Middle frontal gyrus (tissue), 1 donor: ENCODE measurements at regions not wholly inside any gene's neighbourhood (a gene's known extent, or its start where the extent isn't known, plus 50 kb on each side); places are given as distances from the start of the nearest gene placed in this dataset.

Experiments used
- DNase-seq: peaks from one replicate; pipeline ENCODE4 v3.0.0-alpha.2; 2015; ENCODE audit warnings: low spot score; ENCODE audit errors: extremely low spot score

DNA sequence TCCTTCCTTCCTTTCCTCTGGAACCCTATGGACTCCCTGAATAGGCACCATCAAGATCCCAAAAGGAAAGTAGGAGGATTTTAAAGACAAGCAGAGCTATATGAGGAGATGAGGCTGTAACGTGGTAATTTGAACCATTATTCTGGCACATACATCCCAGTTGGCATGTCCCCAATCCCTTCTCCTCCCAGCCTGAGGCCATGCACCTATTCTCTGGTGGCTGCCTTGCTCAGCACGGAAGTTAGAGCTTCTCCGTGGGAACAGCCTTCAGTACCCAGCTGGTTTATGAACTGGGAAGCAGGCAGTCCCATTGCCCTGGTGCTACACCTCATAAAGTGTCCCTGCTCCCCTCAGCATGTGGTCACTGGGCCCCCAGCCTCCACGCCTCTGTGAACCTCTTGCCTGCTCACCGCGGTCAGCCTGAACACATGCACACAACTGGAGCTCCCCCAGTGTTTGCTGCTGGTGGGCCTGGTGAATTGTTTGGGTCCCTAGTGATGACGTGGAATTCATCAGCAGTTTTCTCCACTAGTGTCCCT is 139.9 kb upstream of the PLET1 start:
- DNase-seq, result no peak

DNA sequence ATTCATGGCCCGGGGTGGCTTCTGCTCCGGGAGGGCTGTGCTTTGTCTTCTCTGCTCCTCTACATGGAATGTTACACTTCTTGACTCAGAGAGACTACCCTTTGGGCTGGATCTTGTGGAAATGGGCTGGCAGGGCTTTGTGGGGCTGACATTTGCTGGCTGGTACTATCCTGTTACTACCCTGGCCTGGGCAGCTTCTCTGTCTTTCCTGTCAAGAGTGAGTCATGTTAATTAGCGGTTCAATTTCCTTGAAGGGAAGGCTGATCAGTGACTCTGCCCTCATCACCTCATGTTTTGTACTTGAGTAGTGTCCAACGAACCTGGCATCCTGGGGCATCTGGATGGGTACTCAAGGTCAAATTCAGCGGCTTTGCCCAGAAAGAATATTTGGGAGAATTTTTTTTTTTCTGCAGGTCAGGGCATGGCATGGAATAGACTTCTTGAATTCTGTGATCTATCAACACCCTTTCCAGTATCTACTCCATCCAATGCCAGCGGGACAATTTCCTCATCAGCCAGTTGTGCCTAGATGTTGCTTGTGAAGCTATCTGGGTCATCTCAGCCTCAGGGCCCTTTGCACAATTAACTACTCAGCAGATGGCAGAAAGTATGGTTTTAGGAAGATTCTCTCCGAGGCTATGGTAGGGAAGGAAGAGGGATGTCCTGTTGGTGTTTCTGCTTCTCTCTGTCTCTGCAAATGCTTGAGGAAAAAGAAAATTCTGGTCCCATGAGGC is 140.5 kb upstream of the PLET1 start:
- DNase-seq, result no peak

DNA sequence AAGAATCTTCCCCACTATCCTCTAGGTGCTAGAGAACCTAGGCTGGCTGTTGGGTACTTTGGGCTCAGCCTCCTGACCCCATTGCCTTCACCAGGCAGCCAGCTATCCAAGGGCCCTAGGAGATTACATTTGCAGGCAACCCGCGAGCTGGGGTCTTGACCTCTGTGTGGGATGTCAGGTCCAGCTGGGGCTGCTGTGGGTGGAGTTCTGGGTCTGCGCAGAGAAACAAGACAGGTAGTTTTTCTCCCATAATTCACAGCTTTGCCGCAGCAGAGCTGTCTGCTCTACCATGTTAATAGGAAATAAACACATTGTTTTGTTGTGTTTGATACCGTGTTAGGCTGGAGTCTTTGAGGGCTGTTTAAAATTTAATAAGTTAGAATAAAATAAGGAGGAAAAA is 142.8 kb upstream of the PLET1 start:
- no peak for DNase-seq

DNA sequence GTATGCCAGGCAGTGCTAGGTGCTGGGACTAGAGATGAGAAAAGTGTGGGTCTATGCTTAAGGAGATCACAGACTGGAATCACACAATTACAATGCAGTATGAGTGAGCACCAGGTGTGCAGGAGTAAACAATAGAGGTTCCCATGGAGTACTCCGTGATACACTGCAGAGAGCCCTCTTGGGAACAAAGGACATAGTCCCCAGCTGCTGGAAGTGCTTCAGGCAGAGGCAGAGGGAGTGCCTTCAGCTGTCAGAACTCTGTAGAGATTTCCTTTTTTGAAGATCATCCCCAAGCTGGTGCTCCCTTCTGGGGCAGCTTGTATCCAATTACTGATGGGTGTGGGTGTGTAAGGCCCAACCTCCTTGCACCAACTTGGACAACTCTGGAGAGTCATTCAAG is 143.5 kb upstream of the PLET1 start:
- no peak for DNase-seq

DNA sequence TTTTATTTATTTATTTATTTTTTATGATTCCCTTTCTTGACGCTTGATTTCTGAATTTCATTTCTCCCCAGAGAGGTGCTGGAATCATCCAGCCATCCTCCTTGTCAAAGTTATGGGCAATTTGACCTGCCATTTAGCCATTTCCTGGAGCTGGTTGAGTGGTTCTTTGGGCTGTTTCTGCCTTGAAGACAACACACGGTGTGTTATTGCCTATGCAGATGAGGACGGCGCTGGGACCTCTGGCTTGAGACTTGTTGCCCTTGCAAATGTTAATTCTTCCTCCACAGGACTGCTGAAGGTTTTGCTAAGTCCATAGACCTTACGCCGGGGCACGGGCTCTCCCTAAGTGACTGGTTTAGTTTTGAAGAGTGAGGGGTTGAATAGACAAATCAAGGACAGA is 147.9 kb upstream of the PLET1 start:
- DNase-seq, result no peak

DNA sequence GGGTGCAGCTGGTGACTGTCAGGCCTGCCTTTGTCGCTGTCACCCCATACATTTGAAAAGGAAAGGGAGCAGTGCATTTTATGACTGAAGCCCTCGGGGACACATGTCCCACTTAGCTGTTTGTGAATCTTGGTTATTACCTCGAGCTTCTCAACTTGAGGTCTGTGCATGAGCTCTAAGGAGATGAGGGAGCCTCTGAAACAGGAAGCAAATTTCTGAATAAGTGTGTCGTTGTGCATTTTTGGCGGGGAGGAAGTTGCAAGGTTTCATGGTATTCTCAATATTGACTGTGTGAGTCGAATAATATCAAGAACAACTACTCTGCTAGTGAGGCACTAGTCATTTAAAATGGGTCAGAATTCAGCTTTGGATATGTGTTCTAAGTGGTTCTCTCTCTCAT is 149.7 kb upstream of the PLET1 start:
- no peak for DNase-seq

DNA sequence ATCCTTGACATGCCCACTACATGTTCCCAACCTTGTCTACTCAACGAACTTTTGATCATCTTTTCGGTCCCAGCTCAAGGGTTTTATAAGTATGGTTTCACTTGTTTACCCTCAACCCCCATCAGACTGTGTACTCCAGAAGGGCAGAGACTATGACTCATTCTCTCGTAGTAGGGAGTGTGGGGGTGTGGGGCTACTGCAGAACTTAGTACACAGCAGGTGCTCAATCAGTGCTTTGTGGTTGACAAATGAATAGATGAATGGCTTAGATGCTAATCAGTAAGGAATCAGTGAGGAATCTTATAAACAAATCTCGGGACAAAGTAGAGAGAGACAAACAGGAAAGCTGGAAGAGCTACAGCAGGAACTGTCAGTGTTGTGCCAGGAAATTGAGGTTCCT is 151.7 kb upstream of the PLET1 start:
- DNase-seq, result no peak

DNA sequence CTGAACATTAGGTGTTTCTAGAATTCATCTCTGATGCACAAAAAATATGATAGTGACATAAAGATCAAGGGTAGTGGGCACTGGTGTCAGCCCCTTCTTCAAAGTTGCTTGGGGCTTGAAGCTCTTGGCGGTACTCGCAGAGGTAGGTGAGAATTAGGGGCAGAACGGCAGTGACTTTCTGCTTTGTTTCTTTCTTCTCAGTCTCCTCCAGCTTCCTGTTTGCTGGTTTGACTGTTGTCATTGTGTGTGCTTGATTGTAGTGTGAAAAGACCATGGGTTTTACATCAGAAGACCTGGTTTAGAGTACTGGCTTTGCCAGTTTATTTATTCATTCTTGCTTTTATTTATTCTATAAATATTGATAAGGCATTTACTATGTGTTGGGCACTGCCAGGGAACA is 156.7 kb upstream of the PLET1 start:
- no peak for DNase-seq

DNA sequence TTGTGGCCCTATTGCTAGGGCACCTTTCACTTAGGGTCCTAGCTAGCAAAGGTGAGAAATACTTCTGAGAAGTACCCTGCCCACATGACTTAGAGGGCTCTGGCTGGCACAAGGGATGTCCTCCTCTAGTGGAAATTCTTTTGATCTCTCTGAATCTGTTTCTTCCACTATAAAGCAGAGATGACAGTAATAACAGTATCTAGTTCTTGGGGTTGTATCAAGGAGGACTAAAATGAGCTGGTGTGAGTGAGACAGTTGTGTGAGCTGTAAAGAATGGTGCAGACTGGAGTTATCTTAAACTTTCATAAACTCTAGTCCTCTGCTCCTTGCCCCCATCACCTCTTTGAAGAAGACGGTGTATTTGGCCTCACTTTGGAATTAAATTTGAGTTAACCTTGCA is 157.8 kb upstream of the PLET1 start:
- no peak for DNase-seq

DNA sequence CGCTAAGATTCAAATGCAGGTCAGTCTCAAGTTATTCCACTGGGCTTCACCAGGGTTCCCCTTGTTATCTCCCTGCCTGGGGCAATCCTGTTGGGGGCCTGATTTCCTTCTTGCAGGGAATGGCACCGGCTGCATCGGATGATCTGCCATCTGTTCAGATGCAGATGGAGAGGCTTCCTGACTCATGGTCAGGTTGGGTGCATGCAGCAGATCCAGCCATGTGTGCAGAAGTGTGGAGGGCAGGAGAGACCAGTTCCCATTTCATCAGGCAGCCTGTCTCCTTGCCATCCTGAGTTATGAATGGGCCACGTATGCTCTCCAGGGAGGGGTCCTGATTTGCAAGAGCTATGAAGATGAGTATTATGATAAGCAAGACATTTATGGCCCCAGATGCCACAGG is 161.2 kb upstream of the PLET1 start:
- DNase-seq, result no peak

DNA sequence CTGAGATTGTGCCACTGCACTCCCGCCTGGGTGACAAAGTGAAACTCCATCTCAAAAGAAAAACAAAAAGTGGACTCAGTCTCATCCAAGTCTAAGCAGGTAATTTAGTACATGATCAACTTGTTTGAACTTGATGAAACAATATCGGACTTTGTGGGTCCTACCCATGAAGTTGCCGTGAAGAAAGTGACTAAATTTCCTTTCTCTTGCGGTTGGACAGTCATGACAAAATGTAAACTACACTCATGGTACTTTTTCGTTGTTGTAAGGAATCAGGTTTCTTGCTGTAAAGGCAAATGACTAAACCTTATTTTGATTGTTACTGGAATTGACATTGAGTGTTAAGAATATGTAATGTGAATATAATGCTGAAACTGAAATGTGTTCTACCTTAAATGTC is 164.5 kb upstream of the PLET1 start:
- DNase-seq, result no peak

DNA sequence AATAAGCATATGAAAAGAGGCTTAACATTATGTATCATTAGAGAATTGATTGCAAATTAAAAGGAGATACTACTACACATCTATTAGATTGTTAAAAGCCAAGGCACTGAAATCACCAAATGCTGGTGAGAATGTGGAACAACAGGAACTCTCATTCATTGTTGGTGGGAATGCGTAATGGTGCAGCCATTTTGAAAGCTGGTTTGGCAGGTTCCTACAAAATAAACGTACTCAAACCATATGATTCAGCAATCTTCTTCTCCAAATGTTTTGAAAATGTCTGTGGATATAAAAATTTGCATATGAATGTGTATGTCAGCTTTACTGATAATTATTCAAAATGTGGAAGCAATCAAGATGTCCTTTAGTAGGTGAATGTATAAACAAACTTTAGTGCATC is 176.4 kb upstream of the PLET1 start:
- no peak for DNase-seq

DNA sequence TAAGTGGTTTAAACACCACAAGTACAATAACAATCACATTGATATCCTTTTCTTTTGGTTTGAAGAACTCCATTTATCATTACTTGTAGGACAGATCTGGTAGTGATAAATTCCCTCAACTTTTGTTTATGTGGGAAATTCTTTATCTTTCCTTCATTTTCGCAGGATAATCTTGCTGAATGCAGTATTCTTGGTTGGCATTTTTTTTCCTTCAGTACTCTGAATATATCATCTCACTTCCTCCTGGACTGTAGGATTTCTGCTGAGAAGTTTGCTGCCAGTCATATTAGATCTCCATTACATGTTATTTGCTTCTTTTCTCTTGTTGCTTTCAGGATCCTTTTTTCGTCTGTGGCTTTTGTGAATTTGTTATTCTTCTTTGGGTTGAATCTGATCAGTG is 179.0 kb upstream of the PLET1 start:
- DNase-seq, result no peak

DNA sequence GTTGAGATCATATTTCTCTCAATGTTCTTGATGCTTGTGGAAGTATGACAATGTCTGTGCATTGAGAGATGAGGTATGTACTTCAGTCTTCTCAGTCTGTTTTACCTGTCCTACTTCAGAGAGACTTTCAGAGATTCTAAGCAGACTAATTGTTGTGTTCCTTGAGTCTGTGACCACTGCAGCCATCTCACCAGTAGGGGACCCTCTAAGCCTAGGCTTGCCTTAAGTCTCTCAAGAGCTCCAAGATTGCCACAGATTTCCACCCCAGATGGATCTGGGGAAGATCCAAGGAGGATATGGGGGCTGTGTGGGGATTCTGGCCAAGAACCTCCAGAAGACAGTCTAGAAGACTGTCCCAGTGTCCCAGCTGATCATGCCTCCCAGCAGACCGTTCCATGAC is 179.9 kb upstream of the PLET1 start:
- DNase-seq, result no peak

DNA sequence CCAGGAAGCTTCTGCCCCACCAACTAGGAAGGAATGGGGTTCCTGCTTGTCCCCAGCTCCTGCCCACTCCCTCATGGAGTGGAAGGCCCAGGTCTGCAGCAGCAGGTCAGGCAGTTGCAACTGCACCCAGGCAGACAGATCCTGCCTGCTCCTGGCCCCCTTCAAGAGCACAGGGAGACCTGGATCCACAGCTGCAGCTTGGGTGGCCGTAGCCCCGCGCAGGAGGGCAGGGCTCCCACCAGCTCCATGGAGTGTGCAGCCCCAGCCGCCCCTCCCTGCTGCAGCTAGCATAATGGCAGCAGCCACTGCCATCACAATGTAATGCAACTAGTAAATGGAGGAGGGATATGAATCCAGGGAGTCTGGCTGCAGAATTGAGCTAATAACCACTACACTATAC is 187.5 kb upstream of the PLET1 start:
- DNase-seq, result no peak

DNA sequence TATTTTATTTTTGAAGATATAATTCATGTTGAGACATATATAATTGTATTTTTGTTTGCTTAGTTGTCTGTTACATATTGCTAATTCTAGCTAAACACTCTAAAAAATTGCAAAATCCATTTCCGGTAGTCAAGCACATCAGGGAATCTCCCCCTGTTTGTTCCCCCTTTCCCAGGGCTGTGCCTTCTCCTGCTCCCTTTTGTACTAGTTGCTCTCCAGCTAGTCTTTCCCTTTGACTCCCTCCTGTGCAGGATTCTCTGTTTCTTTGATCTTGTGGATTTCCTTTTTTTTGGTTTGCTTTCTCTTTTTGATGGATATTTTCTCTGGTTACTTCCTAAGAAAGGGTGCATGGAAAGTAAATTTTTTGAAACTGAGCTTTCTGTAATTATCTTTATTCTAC is 188.1 kb upstream of the PLET1 start:
- no peak for DNase-seq

DNA sequence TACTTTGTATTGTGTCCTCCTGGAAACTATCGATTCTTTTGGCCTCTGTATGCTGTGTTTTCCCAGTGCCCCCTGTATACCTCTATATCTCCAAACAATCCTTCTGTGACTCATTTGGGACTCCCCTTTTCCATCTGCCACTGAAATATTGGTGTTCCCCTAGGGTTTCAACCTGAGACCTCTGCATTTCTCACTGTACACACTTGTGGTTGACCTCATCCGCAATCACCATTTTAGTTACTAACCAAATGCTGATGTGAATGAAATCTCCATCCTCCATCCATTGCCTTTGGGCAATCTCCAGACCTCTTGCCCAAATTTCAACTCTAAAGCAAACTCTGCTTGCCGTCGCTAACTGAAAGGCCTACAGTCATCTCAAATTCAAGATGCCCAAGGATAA is 190.6 kb upstream of the PLET1 start:
- DNase-seq, result no peak

DNA sequence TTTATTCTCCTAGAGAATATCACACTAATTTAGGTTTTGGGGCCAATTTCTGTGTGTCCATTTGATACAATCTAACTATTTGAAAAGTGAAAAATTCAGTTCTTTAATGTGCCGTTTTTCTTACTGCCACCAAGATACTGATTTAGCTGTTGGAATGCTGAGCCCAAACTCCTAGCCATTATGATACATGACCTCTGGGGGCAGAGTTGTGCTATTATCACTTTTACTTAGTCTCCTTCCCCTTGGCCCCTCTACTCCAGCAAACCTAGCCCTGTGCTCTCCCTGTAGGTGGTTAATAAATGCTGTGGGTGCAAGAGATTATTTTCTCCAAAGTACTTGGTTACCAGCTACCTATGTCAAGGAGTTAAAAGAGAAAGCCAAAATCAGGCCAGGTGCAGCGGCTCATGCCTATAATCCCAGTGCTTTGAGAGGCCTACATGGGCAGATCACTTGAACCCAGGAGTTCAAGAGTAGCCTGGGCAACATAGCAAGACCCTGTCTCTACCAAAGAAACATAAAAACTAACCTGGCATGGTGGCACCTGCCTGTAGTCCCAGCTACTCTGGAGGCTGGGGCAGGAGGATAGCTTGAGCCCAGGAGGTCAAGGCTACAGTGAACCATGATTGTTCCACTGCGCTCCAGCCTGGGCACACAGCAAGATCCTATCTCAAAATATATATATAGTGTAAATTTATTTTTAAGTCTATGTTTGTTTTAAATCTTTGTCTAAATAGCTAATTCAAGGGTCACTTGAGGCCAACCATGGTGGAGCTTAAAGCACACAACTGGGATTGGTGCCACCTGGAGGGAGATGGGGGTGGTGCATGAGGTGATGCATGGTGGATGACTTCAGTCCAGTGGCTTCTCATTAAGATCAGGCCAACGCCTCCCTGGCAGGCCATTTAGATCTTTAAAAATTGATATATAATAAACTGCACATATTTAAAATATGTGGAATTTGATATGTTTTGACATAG is 193.2 kb upstream of the PLET1 start:
- DNase-seq, result no peak

DNA sequence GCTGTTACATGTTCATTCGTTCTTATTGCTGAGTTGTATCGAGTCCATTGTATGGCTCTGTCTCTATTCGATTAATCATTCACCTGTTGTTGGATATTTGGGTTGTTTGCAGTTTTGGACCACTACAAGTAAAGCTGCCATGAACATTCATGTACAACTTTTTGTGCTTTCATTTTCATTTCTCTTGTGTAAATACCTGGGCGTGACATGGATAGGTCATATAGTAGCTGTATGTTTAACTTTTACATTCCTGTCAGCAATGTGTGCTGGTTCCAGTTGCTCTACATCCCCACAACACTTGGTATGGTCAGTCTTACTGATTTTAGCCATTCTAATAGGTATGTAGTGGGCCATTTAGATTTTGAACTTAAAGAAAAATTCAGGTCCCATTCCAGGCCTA is 194.2 kb upstream of the PLET1 start:
- DNase-seq, result no peak

DNA sequence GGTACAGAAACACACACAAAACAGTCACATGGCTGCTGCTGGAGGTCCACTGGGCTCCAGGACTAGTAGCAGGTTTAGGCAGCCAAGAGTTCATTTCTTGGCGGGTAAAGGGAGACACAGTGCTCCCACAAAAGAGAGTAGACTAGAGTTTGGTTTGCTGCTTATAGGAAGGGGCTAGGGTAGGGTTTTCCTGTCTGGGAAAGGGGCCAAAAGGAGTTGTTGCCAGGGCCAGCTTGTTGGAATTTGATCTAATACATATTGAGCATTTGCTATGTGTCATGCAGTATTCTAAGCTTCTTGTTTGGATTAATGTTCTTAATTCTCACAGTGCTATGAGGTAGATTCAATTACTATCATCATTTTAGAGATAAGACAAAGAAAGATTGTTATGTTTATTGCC is 195.1 kb upstream of the PLET1 start:
- no peak for DNase-seq

DNA sequence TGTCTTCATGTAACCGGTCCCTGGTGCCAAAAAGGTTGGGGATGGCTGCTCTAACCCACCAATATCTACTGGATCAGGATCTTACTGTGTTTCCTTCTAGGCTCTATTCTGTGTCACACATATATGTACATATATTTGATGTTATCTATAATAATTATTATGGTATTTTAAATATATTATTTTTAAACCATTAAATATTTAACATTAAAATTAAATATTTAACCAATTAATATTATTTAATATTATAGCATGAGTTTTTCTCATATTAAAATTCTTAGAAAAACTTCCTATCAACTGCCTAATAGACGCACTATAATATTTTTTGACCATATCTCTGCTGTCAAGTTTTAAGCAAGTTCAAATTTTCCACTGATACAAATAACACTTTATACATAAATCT is 196.9 kb upstream of the PLET1 start:
- DNase-seq, result no peak

DNA sequence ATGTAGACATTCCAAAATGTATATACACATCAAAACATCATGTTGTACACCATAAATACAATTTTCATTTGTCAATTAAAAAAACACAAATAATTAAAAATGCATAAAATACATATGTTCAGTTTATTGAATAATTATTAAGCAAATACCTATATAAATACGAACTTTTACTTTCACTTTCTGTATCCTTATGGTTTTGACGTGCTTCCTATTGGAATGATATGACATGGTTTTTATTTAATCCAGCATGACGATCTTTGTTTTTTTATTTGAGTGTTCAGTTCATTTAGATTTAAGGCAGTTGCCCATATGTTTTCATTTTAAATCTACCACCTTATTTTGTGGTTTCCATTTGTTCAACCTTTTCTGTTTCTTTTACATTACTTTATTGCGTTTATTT is 198.3 kb upstream of the PLET1 start:
- DNase-seq, result no peak

DNA sequence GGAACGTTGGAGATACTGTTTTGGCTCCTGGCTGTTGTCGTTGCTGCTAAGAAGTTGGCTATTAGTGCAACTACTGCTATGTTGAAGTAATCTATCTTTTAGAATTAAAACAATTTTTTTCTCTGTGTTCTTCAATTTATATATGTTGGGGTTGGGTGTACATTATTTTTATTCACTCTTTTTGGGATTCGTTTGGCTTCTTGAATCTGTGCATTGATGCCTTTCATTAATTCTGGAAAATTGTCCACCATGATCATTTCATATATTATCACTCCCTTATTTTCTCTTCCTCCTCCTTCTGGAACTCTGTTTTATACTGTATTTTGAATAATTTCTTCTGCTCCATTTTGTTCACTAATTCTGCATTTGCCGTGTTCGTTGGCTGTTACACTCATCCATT is 199.5 kb upstream of the PLET1 start:
- no peak for DNase-seq
